ENCODE measurements at regions not wholly inside any gene's neighbourhood (a gene's known extent, or its start where the extent isn't known, plus 50 kb on each side); places are given as distances from the start of the nearest gene placed in this dataset.

- Histone ChIP-seq H3K36me3 (ENCODE audit: insufficient read depth, low read length) (no peaks in the 10 kb centered on the region), H3K9ac (ENCODE audit: low read length) (no peak overlapping the region), H3K4me1 (ENCODE audit: insufficient read depth, low read length, severe bottlenecking) (no peaks in the 10 kb centered on the region), H3F3A (ENCODE audit: insufficient read depth, low read length) (no peaks in the 10 kb centered on the region), H4K20me1 (ENCODE audit: insufficient read depth, low read length) (no peaks in the 10 kb centered on the region), H3K27ac (ENCODE audit: low read depth, low read length, poor library complexity, severe bottlenecking) (no peak overlapping the region), H2AFZ (ENCODE audit: low read length) (no peak overlapping the region), H3K9me2 (ENCODE audit: low read depth, low read length) (no peaks in the 10 kb centered on the region), H3K4me3 (ENCODE audit: low read depth, low read length, poor library complexity, severe bottlenecking) (no peak overlapping the region), H3K9me3 (ENCODE audit: low read length) (no peaks in the 10 kb centered on the region), H3K27me3 (ENCODE audit: insufficient read depth, low read length) (no peaks in the 10 kb centered on the region), H3K79me2 (ENCODE audit: insufficient read depth, low read length) (no peaks in the 10 kb centered on the region), H3K4me2 (ENCODE audit: low read length) (no peak overlapping the region)
- TF ChIP-seq CTCF (IDR thresholded peaks at IDR 0.05; ENCODE audit: low read length) (no peak), EZH2 (IDR thresholded peaks at IDR 0.05; ENCODE audit: borderline replicate concordance, low read length) (no peak)
Observed at GRCh38 chr2:151103551-151103950, 158.1 kb downstream of the RBM43 start.

DNA sequence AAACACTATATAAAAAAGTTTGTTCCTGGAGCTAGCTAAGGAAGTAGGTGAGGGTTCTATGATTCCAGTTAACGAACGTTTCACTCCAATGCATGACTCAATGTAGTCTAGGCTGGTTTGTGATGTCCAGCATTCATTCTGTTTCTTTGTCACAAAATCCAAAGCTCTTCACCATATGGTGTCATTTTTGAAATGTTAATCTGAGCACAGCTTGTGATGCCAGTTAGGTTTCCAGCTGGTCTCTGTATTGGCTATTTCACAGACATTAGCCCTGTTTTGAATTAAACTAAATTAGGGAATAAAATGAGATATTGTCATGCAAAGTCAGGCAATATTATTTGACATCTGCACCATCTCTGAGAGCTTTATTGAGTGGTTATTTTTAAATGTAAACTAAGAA lies 159.4 kb downstream of the RBM43 start:
- no peaks in the 10 kb centered on the region for H3K9me2 ChIP-seq (ENCODE audit: low read depth, low read length)
- H4K20me1 ChIP-seq (ENCODE audit: insufficient read depth, low read length), result no peaks in the 10 kb centered on the region
- no peaks in the 10 kb centered on the region for H3K79me2 ChIP-seq (ENCODE audit: insufficient read depth, low read length)
- H3K4me3 ChIP-seq (ENCODE audit: low read depth, low read length, poor library complexity, severe bottlenecking), result no peak overlapping the region
- no peak overlapping the region for H2AFZ ChIP-seq (ENCODE audit: low read length)
- H3K9me3 ChIP-seq (ENCODE audit: low read length), result no peaks in the 10 kb centered on the region
- no peaks in the 10 kb centered on the region for H3F3A ChIP-seq (ENCODE audit: insufficient read depth, low read length)
- H3K4me1 ChIP-seq (ENCODE audit: insufficient read depth, low read length, severe bottlenecking), result no peaks in the 10 kb centered on the region
- H3K27ac ChIP-seq (ENCODE audit: low read depth, low read length, poor library complexity, severe bottlenecking), result no peak overlapping the region
- no peak for TF ChIP-seq CTCF (IDR thresholded peaks at IDR 0.05; ENCODE audit: low read length)
- TF ChIP-seq EZH2 (IDR thresholded peaks at IDR 0.05; ENCODE audit: borderline replicate concordance, low read length), result no peak
- no peak overlapping the region for H3K9ac ChIP-seq (ENCODE audit: low read length)
- no peaks in the 10 kb centered on the region for H3K36me3 ChIP-seq (ENCODE audit: insufficient read depth, low read length)
- H3K27me3 ChIP-seq (ENCODE audit: insufficient read depth, low read length), result no peaks in the 10 kb centered on the region
- no peak overlapping the region for H3K4me2 ChIP-seq (ENCODE audit: low read length)

DNA sequence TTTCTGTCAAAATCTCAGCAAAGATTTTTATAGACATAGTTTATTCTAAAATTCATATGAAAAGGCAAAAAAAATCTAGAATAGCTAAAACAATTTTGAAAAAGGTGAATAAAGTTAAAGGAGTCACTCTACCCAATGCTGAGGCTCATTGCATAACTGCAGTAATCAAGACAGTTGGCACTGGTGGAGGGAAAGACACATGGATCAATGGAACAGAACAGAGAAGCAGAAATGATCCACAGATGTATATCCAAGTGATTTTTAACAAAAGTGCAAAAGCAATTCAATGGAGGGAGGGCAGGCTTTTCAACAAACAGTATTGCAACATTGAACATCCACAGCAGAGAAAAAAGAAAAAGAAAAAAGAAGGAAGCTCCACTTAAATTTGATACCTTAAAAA lies 162.8 kb downstream of the RBM43 start:
- no peak overlapping the region for H3K27ac ChIP-seq (ENCODE audit: low read depth, low read length, poor library complexity, severe bottlenecking)
- no peak overlapping the region for H3K4me3 ChIP-seq (ENCODE audit: low read depth, low read length, poor library complexity, severe bottlenecking)
- H3K9me3 ChIP-seq (ENCODE audit: low read length), result no peaks in the 10 kb centered on the region
- H3K36me3 ChIP-seq (ENCODE audit: insufficient read depth, low read length), result no peaks in the 10 kb centered on the region
- H3K4me2 ChIP-seq (ENCODE audit: low read length), result no peak overlapping the region
- no peaks in the 10 kb centered on the region for H3K79me2 ChIP-seq (ENCODE audit: insufficient read depth, low read length)
- no peak overlapping the region for H2AFZ ChIP-seq (ENCODE audit: low read length)
- no peaks in the 10 kb centered on the region for H3K4me1 ChIP-seq (ENCODE audit: insufficient read depth, low read length, severe bottlenecking)
- no peak overlapping the region for H3K9ac ChIP-seq (ENCODE audit: low read length)
- H3K9me2 ChIP-seq (ENCODE audit: low read depth, low read length), result no peaks in the 10 kb centered on the region
- no peak for TF ChIP-seq CTCF (IDR thresholded peaks at IDR 0.05; ENCODE audit: low read length)
- no peak for TF ChIP-seq EZH2 (IDR thresholded peaks at IDR 0.05; ENCODE audit: borderline replicate concordance, low read length)
- no peaks in the 10 kb centered on the region for H3K27me3 ChIP-seq (ENCODE audit: insufficient read depth, low read length)
- no peaks in the 10 kb centered on the region for H3F3A ChIP-seq (ENCODE audit: insufficient read depth, low read length)
- no peaks in the 10 kb centered on the region for H4K20me1 ChIP-seq (ENCODE audit: insufficient read depth, low read length)
